Sigmoid colon (tissue), 3 donors: ENCODE measurements at regions not wholly inside any gene's neighbourhood (a gene's known extent, or its start where the extent isn't known, plus 50 kb on each side); places are given as distances from the start of the nearest gene placed in this dataset.

Source experiments
- POLR2A ChIP-seq, 2 donors: fragments of 450-650 bp; IDR thresholded peaks; one replicate each; pipeline ENCODE4 v1.6.1; 2016; ENCODE audit warnings: antibody characterized with exemption in 2 of 2, mild to moderate bottlenecking in 2 of 2, moderate library complexity in 2 of 2
- TF ChIP-seq, protein P1 (sequence below), 4 experiments: fragments of 450-650 bp in 3 of 4; fragments of 200-600 bp in 1 of 4; IDR thresholded peaks; one replicate each; pipeline ENCODE4 v1.5.1; 2016 to 2019; ENCODE audit warnings: antibody characterized with exemption in 4 of 4, mild to moderate bottlenecking in 3 of 4, moderate library complexity in 2 of 4

DNA sequence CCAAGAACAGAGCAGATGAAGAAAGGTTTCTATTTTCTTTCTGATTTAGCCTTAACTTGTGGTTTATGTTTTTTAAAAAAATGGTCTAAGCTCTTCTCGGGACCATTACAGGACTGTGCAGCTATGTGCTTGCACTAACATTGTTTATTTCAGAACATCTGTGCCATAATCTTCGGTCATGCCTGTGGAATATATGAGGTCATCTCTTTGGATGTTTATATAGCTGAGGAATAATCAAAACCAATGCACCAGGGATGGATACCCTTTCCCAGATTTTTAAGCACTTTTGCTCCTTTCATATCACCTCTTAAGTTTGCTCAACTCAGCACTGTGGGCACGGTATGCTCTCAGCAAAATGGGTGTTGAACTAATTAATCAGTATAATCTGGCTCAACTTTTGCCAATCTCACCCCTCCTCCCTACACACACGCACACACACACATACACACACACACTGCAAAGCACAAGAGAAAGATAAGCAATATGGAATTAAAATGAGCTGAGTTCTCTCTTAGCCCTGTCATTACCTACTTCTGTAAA, 268.5 kb upstream of the TMC3 start:
- TF ChIP-seq, protein P1, sequence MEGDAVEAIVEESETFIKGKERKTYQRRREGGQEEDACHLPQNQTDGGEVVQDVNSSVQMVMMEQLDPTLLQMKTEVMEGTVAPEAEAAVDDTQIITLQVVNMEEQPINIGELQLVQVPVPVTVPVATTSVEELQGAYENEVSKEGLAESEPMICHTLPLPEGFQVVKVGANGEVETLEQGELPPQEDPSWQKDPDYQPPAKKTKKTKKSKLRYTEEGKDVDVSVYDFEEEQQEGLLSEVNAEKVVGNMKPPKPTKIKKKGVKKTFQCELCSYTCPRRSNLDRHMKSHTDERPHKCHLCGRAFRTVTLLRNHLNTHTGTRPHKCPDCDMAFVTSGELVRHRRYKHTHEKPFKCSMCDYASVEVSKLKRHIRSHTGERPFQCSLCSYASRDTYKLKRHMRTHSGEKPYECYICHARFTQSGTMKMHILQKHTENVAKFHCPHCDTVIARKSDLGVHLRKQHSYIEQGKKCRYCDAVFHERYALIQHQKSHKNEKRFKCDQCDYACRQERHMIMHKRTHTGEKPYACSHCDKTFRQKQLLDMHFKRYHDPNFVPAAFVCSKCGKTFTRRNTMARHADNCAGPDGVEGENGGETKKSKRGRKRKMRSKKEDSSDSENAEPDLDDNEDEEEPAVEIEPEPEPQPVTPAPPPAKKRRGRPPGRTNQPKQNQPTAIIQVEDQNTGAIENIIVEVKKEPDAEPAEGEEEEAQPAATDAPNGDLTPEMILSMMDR (IDR thresholded peaks at IDR 0.05), result no peak
- TF ChIP-seq POLR2A (IDR thresholded peaks at IDR 0.05), result no peak
